C4-2B (cell line): ENCODE measurements at regions not wholly inside any gene's neighbourhood (a gene's known extent, or its start where the extent isn't known, plus 50 kb on each side); places are given as distances from the start of the nearest gene placed in this dataset.

Experiments
- H3K27ac ChIP-seq: fragments of 450-650 bp; 2 replicates; pipeline ENCODE4 v1.5.1; 2017
- CTCF ChIP-seq: fragments of 450-650 bp; conservative IDR thresholded peaks from 2 replicates; pipeline ENCODE4 v1.5.1; 2017; ENCODE audit warnings: mild to moderate bottlenecking
- ZFX ChIP-seq: fragments of 450-650 bp; IDR thresholded peaks from 2 replicates; pipeline ENCODE4 v1.6.1; 2017

- TF ChIP-seq CTCF, result no peak
- TF ChIP-seq ZFX, result no peak
- peak overlapping the region; percentile 23; the same call in 1 of the 2 replicates for H3K27ac ChIP-seq
These were observed 208.4 kb upstream of the MPDZ start for GRCh38 chr9:13487936-13488335.

- TF ChIP-seq ZFX, result no peak
- TF ChIP-seq CTCF, result no peak
- peak overlapping the region; percentile 23; the same call in 1 of the 2 replicates for H3K27ac ChIP-seq
These were observed 208.0 kb upstream of the MPDZ start for GRCh38 chr9:13487498-13487897.

- no peak overlapping the region; the same call in 1 of the 2 replicates for H3K27ac ChIP-seq
- no peak for TF ChIP-seq ZFX
- TF ChIP-seq CTCF, result no peak
These were observed 207.6 kb upstream of the MPDZ start for GRCh38 chr9:13487071-13487470.

- no peak for TF ChIP-seq ZFX
- peak; percentile 23 for TF ChIP-seq CTCF
- H3K27ac ChIP-seq, result no peak overlapping the region; the same call in 1 of the 2 replicates
These were observed 205.6 kb upstream of the MPDZ start for GRCh38 chr9:13485068-13485596.

GRCh38 chr9:13484186-13484585 is 204.7 kb upstream of the MPDZ start:
- H3K27ac ChIP-seq, result peak overlapping the region; percentile 36; the same call in 1 of the 2 replicates
- TF ChIP-seq ZFX, result no peak
- no peak; the same call in 1 of the 2 replicates for TF ChIP-seq CTCF

- no peak overlapping the region for H3K27ac ChIP-seq
- no peak for TF ChIP-seq ZFX
- TF ChIP-seq CTCF, result no peak
These were observed 201.8 kb upstream of the MPDZ start for GRCh38 chr9:13481274-13481673.

GRCh38 chr9:13480693-13481092 is 201.2 kb upstream of the MPDZ start:
- H3K27ac ChIP-seq, result no peak overlapping the region
- TF ChIP-seq CTCF, result no peak
- TF ChIP-seq ZFX, result no peak
